ENCODE measurements at regions not wholly inside any gene's neighbourhood (a gene's known extent, or its start where the extent isn't known, plus 50 kb on each side); places are given as distances from the start of the nearest gene placed in this dataset.

DNA sequence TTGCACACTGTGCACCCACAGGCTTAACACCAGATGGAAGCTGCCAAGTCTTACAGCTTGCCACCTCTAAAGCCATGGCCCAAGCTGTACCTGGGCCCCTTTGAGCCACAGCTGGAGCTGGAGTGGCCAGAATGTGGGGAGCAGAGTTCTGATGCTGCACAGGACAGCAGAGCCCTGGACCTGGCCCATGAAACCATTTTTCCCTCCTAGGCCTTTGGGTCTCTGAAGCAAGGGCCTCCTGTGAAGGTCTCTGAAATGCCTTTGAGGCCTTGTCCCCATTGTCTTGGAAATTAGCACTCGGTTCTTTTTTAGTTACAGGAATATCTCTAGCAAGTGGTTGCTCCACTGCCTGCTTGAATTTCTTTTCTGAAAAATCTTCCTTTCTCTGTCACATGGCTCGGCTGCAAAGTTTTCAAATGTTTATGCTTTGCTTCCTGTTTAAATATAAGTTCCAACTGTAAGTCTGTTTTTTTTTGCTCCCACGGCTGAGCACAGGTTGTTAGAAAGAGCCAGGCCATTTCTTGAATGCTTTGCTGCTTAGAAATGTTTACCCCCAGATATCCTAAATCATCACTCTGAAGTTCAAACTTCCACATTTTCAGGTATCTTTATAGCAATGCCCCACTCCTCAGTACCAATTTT is 156.8 kb upstream of the GORAB start:
- no peaks in the 10 kb centered on the region for H3K36me3 ChIP-seq

GRCh38 chr1:170376801-170377385 is 155.1 kb upstream of the GORAB start:
- no peak for ATAC-seq (ENCODE audit: insufficient number of reproducible peaks, low FRiP score, low read depth)
- TF ChIP-seq, protein P1, sequence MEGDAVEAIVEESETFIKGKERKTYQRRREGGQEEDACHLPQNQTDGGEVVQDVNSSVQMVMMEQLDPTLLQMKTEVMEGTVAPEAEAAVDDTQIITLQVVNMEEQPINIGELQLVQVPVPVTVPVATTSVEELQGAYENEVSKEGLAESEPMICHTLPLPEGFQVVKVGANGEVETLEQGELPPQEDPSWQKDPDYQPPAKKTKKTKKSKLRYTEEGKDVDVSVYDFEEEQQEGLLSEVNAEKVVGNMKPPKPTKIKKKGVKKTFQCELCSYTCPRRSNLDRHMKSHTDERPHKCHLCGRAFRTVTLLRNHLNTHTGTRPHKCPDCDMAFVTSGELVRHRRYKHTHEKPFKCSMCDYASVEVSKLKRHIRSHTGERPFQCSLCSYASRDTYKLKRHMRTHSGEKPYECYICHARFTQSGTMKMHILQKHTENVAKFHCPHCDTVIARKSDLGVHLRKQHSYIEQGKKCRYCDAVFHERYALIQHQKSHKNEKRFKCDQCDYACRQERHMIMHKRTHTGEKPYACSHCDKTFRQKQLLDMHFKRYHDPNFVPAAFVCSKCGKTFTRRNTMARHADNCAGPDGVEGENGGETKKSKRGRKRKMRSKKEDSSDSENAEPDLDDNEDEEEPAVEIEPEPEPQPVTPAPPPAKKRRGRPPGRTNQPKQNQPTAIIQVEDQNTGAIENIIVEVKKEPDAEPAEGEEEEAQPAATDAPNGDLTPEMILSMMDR (IDR thresholded peaks at IDR 0.05) = no peak
- H3K27ac ChIP-seq = no peak overlapping the region
- DNase-seq (ENCODE audit: low spot score) = no peak
- H3K27me3 ChIP-seq (replicated peaks; ENCODE audit: insufficient read depth) = no peaks in the 10 kb centered on the region
- no peak overlapping the region for H3K4me3 ChIP-seq
- peaks cover 8 to 30% of the 10 kb centered on the region in 2 donors for H3K4me1 ChIP-seq (ENCODE audit: control insufficient read depth in 1 of 2, low read depth in 2 of 2)
- H3K9me3 ChIP-seq = no peaks in the 10 kb centered on the region
- no peaks in the 10 kb centered on the region for H3K36me3 ChIP-seq

More for the DNA sequence above, 156.8 kb upstream of the GORAB start:
- DNase-seq (ENCODE audit: low spot score) (no peak), ATAC-seq (ENCODE audit: insufficient number of reproducible peaks, low FRiP score, low read depth) (no peak)
- no peaks in the 10 kb centered on the region for H3K27me3 ChIP-seq (replicated peaks; ENCODE audit: insufficient read depth)
- TF ChIP-seq, protein P1 (IDR thresholded peaks at IDR 0.05) = no peak
- H3K27ac ChIP-seq = no peak overlapping the region
- peaks cover 8 to 30% of the 10 kb centered on the region in 2 donors for H3K4me1 ChIP-seq (ENCODE audit: control insufficient read depth in 1 of 2, low read depth in 2 of 2)
- H3K4me3 ChIP-seq = no peak overlapping the region
- H3K9me3 ChIP-seq = no peaks in the 10 kb centered on the region

DNA sequence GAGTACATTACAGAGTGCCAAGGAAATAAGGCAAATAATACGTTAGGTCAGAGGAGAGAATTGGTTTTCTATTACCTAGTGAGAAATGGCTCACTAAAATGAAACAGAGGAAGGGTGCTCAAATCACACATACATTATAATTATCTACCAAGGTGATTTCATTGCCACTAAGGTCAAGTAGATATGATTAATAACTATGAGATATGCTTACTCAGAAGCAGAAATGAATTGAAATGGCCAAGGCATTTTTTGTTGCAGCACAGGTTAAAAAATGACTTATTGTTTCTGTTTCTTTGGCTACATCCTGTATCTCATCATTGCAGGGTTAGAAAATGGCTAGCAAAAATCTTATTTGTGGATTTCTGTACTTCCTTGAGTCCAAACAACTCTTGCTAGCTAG is 154.5 kb upstream of the GORAB start:
- no peaks in the 10 kb centered on the region for H3K27me3 ChIP-seq (replicated peaks; ENCODE audit: insufficient read depth)
- peaks cover 8 to 30% of the 10 kb centered on the region in 2 donors for H3K4me1 ChIP-seq (ENCODE audit: control insufficient read depth in 1 of 2, low read depth in 2 of 2)
- DNase-seq (ENCODE audit: low spot score) = no peak
- H3K27ac ChIP-seq = no peak overlapping the region
- TF ChIP-seq, protein P1 (IDR thresholded peaks at IDR 0.05) = no peak
- H3K36me3 ChIP-seq = no peaks in the 10 kb centered on the region
- no peak for ATAC-seq (ENCODE audit: insufficient number of reproducible peaks, low FRiP score, low read depth)
- H3K4me3 ChIP-seq = no peak overlapping the region
- no peaks in the 10 kb centered on the region for H3K9me3 ChIP-seq

GRCh38 chr1:170377896-170378634 is 153.9 kb upstream of the GORAB start:
- H3K27ac ChIP-seq = no peak overlapping the region
- H3K4me3 ChIP-seq = no peak overlapping the region
- peaks cover 8 to 30% of the 10 kb centered on the region in 2 donors for H3K4me1 ChIP-seq (ENCODE audit: control insufficient read depth in 1 of 2, low read depth in 2 of 2)
- DNase-seq (ENCODE audit: low spot score) (no peak), ATAC-seq (ENCODE audit: insufficient number of reproducible peaks, low FRiP score, low read depth) (no peak)
- H3K9me3 ChIP-seq = no peaks in the 10 kb centered on the region
- H3K36me3 ChIP-seq = no peaks in the 10 kb centered on the region
- H3K27me3 ChIP-seq (replicated peaks; ENCODE audit: insufficient read depth) = no peaks in the 10 kb centered on the region
- TF ChIP-seq, protein P1 (IDR thresholded peaks at IDR 0.05) = no peak

DNA sequence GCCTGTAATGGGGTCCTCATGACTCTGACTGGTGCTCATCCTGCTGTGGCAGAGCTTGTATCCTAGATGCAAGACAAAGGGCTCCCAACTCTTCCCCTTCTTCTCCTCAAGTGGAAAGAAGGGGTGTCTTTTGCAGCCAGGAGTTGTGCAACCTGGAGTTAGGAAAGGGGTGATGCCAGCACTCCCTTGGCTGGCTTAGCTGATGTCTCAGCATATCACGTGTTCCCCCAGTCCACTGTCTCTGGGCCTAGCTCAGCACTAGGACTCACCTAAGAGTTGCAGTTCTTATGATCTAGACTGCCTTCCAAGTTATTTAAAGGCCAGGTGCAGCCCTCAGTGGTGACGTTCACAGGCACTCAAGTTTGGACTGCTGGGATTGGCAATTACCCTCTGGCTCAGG is 146.2 kb upstream of the GORAB start:
- ATAC-seq (ENCODE audit: insufficient number of reproducible peaks, low FRiP score, low read depth) (no peak), DNase-seq (ENCODE audit: low spot score) (no peak)
- H3K4me1 ChIP-seq (ENCODE audit: control insufficient read depth in 1 of 2, low read depth in 2 of 2) = no peaks in the 10 kb centered on the region
- H3K36me3 ChIP-seq = no peaks in the 10 kb centered on the region
- no peak overlapping the region for H3K4me3 ChIP-seq
- TF ChIP-seq, protein P1 (IDR thresholded peaks at IDR 0.05) = no peak
- no peaks in the 10 kb centered on the region for H3K27me3 ChIP-seq (replicated peaks; ENCODE audit: insufficient read depth)
- H3K9me3 ChIP-seq = no peaks in the 10 kb centered on the region
- H3K27ac ChIP-seq = no peak overlapping the region
